GM21381 (cell line): ENCODE measurements at regions not wholly inside any gene's neighbourhood (a gene's known extent, or its start where the extent isn't known, plus 50 kb on each side); places are given as distances from the start of the nearest gene placed in this dataset.

Experiments used
- ATAC-seq: cut with Tn5 transposase; IDR thresholded peaks from one replicate; pipeline ENCODE4 v1.9.1; 2021; ENCODE audit warnings: mild to moderate bottlenecking, moderate library complexity; ENCODE audit not compliant: unreplicated experiment

DNA sequence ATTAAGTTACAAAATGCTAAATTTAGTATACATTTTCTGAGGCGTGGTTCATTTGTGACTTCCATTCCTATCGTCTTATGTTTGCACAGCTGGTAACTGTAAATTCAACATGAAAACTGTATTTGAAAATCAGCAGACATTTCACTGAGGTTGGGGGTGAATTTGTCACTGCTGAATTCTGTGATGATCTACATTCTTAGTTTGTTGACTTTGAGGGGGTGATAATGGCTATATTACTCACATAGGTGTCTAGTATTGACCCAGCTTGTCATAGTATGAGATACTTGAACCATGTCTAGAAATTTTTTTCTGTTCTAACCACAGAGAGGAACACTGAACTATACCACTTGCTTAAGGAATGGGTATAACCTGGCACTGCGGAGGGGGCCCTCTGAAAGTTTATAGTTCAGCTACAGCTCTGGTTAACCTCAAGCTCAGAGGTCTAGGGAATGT lies 313.3 kb downstream of the PIK3R1 start:
- no peak for ATAC-seq

GRCh38 chr5:68529581-68529980 lies 314.0 kb downstream of the PIK3R1 start:
- no peak for ATAC-seq

GRCh38 chr5:68531970-68532369 lies 316.4 kb downstream of the PIK3R1 start:
- no peak for ATAC-seq

GRCh38 chr5:68533051-68533450 lies 317.5 kb downstream of the PIK3R1 start:
- ATAC-seq, result no peak

GRCh38 chr5:68533571-68534084 lies 318.1 kb downstream of the PIK3R1 start:
- no peak for ATAC-seq

DNA sequence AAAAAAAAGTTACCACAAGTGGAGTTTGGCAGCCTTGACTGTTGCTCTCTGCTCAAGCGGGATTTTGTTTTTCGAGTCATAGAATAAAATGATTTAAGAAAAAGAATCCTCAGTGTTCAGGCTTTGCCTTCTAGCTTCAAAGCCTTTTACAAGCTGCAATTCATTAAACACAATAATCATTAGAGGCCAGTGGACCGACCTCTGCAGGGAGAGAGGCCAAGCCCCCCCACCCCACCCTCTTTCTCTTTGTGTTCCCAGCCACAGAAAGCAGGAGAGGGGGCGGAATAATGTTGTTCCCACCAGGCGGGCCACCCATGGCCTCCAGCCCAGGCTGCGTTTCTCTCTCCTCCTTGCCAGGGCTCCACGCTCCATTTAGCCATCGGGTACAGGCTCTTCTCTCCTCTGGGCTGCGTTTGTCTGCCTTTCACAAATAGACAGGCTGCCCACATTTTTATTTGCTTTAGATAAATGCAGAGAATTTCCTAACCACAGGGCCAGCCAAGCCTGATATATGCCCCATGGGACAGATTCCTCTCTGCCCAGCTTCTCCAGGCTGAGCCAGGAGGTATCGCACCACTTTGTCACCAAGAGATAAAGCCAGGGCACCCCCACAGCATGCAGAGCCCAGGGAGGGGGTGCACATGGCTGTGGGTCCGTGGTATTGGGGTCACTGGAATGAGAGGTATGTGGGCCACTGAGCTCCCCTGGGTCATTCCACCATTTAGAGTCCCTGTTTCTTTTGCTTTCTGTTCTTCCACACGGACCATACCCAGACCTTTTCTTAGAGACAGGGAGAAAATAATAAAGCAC lies 318.8 kb downstream of the PIK3R1 start:
- no peak for ATAC-seq

GRCh38 chr5:68534956-68535520 lies 319.5 kb downstream of the PIK3R1 start:
- no peak for ATAC-seq

- no peak for ATAC-seq
Measured at GRCh38 chr5:68538814-68539420, 323.4 kb downstream of the PIK3R1 start.

GRCh38 chr5:68540798-68541590 lies 325.4 kb downstream of the PIK3R1 start:
- no peak for ATAC-seq

DNA sequence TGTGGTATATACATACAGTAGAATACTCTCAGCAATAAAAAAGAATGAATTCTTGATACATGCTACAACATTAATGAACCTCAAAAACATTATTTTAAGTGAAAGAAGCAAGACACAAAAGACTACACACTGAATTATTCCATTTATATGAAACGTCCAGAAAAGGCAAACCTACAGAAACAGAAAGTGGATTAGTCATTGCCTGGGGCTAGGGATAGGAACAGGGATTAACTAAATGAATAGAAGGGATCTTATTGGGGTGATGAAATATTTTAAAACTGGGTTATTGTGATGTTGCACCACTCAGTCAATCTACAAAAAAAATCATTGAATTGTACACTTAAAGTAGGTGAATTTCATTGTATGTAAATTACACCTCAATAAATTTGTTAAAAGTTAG lies 326.7 kb downstream of the PIK3R1 start:
- ATAC-seq, result no peak

GRCh38 chr5:68543212-68543611 lies 327.7 kb downstream of the PIK3R1 start:
- ATAC-seq, result no peak

DNA sequence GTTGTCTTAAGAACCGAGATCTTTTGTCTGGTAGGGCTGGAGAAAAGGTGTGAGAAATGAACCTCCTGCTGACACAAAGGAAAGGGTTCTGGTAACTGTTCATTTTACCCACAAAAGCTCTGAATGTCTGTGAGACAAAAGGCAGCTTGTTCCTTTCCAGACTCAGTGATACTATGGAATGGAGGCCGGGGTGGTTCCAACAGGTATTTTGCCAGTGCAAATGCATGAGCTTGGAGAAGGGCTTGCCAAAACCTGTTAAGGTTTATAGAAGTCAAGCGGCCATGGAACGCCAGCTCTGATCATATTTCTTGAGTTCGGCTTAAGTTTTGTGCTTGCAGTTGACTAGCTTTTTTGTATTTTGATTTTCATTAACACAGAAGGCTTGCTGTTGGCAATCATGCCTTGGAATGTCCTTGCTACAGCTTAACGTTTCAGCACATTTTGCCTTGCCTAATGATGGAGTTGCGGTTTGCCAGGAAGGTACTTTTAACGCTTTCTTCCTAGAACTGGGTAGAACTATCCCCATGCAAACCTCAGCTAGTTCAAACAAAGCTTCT lies 328.6 kb downstream of the PIK3R1 start:
- ATAC-seq, result no peak

DNA sequence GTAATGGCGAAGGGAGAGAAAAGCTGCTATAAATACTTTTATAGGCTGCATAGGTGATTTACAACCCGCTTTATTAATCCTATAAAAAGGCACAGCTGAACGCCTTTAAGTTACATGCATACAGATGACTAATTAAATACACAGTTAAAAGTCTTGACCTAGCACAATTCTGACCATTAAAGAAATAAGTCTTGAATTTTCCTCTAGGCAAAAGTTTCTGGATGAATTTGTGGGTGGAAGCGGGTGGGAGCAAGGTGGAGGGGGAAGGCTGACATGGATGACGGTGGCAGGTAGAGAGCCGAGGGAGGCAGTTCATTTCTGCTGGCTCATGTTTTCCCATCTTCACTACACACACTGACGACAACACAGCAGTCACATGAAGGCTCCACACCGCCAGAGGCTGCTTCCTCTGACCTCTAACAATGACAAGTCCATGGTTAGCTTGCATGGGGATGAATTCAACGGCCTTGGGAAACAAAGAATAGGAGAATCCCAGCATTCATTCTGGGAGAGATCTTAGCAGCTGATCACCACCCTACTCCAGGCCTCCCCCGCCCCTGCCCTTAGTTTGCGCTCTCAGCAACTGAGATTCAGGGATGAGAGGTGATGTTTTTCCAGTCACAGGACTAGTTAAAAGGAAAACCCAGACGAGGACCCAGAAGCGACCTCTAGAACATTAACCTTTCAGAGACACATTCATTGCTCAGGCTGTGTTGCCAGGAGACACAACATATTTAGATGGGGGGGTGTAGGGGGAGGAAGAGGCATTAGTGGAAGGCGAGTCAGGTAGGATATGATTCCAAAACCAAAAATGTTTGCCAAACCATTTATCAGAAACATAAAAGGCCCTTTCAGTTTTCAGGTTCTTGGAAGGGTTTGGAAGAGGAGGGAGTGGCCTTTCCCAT lies 329.3 kb downstream of the PIK3R1 start:
- ATAC-seq, result no peak

DNA sequence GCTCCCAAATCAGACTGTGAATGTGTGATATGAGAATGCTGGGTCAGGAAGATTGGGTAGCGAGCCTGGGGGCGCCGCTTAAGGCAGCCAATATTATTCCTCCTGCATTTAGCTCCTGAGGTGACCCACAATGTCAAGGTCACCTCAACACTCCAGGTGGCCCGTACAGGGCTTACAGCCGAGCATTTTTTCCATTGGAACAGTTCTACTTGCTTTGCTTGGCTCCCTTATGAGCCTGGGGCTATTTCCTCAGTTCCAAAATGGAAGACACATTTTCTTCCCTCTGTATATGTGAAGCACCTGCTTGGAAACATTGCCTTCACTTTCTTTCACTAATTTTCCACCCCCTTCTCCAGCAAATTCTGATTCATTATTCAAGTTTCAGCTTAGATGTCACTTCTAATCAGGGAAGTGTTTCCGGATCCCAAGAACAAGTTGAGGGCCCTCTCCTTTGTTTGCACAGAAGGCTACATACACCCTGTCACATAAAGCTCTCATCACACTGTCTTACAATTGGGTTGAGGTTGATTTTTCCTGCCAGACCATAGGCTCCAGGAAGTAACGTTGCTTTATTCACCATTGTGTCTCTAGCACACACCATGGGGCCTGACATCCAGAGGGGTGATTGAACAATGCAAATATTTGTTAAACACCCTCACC lies 330.2 kb downstream of the PIK3R1 start:
- ATAC-seq, result no peak

GRCh38 chr5:68547056-68547455 lies 331.5 kb downstream of the PIK3R1 start:
- ATAC-seq, result no peak

DNA sequence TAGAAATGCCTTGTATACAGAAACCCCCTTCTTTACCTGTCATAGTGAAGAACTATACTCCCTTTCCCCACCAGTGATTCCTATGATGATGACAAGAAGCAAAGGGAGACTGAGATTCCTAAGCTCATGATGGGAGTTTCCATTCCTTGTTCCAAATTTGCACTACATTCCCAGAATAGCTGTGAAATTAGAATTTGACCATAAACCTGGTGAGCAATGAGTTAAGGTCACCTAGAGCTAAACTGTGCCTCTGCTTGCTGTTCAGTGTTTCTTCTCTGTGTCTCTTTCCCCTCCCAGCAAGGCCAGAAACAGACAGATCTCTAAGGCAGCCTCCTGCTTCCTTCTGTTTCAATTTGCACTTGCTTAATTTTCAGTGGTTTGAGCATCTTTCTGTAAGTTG lies 332.1 kb downstream of the PIK3R1 start:
- ATAC-seq, result no peak

- ATAC-seq, result no peak
Measured at GRCh38 chr5:68548959-68549676, 333.6 kb downstream of the PIK3R1 start.

GRCh38 chr5:68550015-68550414 lies 334.5 kb downstream of the PIK3R1 start:
- ATAC-seq, result no peak

DNA sequence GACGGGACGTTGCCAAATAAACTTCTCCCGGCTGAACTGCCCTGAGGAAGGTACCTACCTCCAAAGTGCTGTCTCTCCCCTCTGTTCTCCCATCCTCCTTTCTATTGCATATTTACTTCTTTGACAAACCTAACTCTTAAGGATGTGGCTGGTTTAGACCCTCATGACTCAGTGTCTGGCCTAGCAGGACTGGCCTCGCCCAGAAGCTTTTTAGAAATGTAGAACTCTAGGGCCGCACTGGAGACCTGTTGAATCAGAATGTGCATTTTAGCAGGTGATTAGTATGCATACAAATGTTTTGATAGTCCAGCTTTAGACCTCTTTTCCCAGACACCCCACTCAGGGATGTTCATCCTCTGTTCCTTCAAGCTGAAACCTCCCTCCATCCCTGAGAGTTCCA lies 335.9 kb downstream of the PIK3R1 start:
- ATAC-seq, result no peak
